Stimulated activated naive CD8-positive, alpha-beta T cell treated with anti-CD3 and anti-CD28 coated beads, Interleukin-15, Interleukin-2, amounts not matched to agents 100 ng/mL and 50 ng/mL, for 24 hours (primary cell): ENCODE measurements at regions not wholly inside any gene's neighbourhood (a gene's known extent, or its start where the extent isn't known, plus 50 kb on each side); places are given as distances from the start of the nearest gene placed in this dataset.
"Not testable (repeated sequence)": the region's sequence is repeated elsewhere in the genome, so short reads cannot be mapped to it uniquely, and the experiment has no call there.

ENCODE experiments used
- H3K27ac Mint-ChIP-seq: one replicate; pipeline ENCODE4 v1.8.0; 2021; ENCODE audit warnings: mild to moderate bottlenecking, mixed read lengths
- H3K27me3 Mint-ChIP-seq: one replicate; pipeline ENCODE4 v1.8.0; 2021; ENCODE audit warnings: mixed read lengths
- H3K36me3 Mint-ChIP-seq: one replicate; pipeline ENCODE4 v1.8.0; 2021; ENCODE audit warnings: low read depth, mixed read lengths
- H3K4me1 Mint-ChIP-seq: one replicate; pipeline ENCODE4 v1.8.0; 2021; ENCODE audit warnings: low read depth, mixed read lengths
- H3K4me3 Mint-ChIP-seq: one replicate; pipeline ENCODE4 v1.8.0; 2021; ENCODE audit warnings: mild to moderate bottlenecking, mixed read lengths
- H3K9me3 Mint-ChIP-seq: one replicate; pipeline ENCODE4 v1.8.0; 2021; ENCODE audit warnings: mixed read lengths

GRCh38 chr18:55664758-55665400, 76.9 kb upstream of the TCF4 start:
- H3K9me3 Mint-ChIP-seq, H3K27me3 Mint-ChIP-seq, H3K27ac Mint-ChIP-seq, H3K4me3 Mint-ChIP-seq, H3K4me1 Mint-ChIP-seq, H3K36me3 Mint-ChIP-seq: not testable (repeated sequence)

GRCh38 chr18:55663891-55664290, 75.9 kb upstream of the TCF4 start:
- H3K27ac Mint-ChIP-seq, result no peak overlapping the region
- H3K4me1 Mint-ChIP-seq, result no peaks in the 10 kb centered on the region
- no peak overlapping the region for H3K4me3 Mint-ChIP-seq
- H3K36me3 Mint-ChIP-seq, result no peaks in the 10 kb centered on the region
- no peaks in the 10 kb centered on the region for H3K27me3 Mint-ChIP-seq
- H3K9me3 Mint-ChIP-seq, result peaks cover 4% of the 10 kb centered on the region

GRCh38 chr18:55658598-55658997, 70.6 kb upstream of the TCF4 start:
- Mint-ChIP-seq H3K36me3 (no peaks in the 10 kb centered on the region), H3K4me3 (no peak overlapping the region), H3K27me3 (no peaks in the 10 kb centered on the region), H3K27ac (no peak overlapping the region), H3K4me1 (no peaks in the 10 kb centered on the region), H3K9me3 (peaks cover 7% of the 10 kb centered on the region)

- H3K27ac Mint-ChIP-seq, result no peak overlapping the region
- H3K36me3 Mint-ChIP-seq, result no peaks in the 10 kb centered on the region
- H3K4me3 Mint-ChIP-seq, result no peak overlapping the region
- H3K27me3 Mint-ChIP-seq, result no peaks in the 10 kb centered on the region
- H3K4me1 Mint-ChIP-seq, result no peaks in the 10 kb centered on the region
- H3K9me3 Mint-ChIP-seq, result peaks cover 7% of the 10 kb centered on the region
Measured at GRCh38 chr18:55657572-55658331, 69.8 kb upstream of the TCF4 start.

- Mint-ChIP-seq H3K4me3 (no peak overlapping the region), H3K36me3 (no peaks in the 10 kb centered on the region), H3K4me1 (no peaks in the 10 kb centered on the region), H3K27ac (no peak overlapping the region), H3K27me3 (no peaks in the 10 kb centered on the region), H3K9me3 (peaks cover 7% of the 10 kb centered on the region)
Measured at GRCh38 chr18:55654986-55655385, 67.0 kb upstream of the TCF4 start.

GRCh38 chr18:55651236-55651635, 63.2 kb upstream of the TCF4 start:
- Mint-ChIP-seq H3K4me3 (no peak overlapping the region), H3K4me1 (no peaks in the 10 kb centered on the region), H3K36me3 (no peaks in the 10 kb centered on the region), H3K9me3 (peaks cover 3% of the 10 kb centered on the region), H3K27ac (no peak overlapping the region), H3K27me3 (no peaks in the 10 kb centered on the region)

GRCh38 chr18:55650363-55650870, 62.4 kb upstream of the TCF4 start:
- H3K27me3 Mint-ChIP-seq, result no peaks in the 10 kb centered on the region
- no peaks in the 10 kb centered on the region for H3K4me1 Mint-ChIP-seq
- H3K9me3 Mint-ChIP-seq, result peaks cover 3% of the 10 kb centered on the region
- no peaks in the 10 kb centered on the region for H3K36me3 Mint-ChIP-seq
- no peak overlapping the region for H3K27ac Mint-ChIP-seq
- no peak overlapping the region for H3K4me3 Mint-ChIP-seq

- H3K36me3 Mint-ChIP-seq, result no peaks in the 10 kb centered on the region
- no peaks in the 10 kb centered on the region for H3K27me3 Mint-ChIP-seq
- H3K4me1 Mint-ChIP-seq, result no peaks in the 10 kb centered on the region
- no peak overlapping the region for H3K27ac Mint-ChIP-seq
- no peak overlapping the region for H3K4me3 Mint-ChIP-seq
- no peaks in the 10 kb centered on the region for H3K9me3 Mint-ChIP-seq
Measured at GRCh38 chr18:55647331-55647730, 59.3 kb upstream of the TCF4 start.

GRCh38 chr18:55642191-55642590, 54.2 kb upstream of the TCF4 start:
- Mint-ChIP-seq H3K9me3 (peaks cover 6% of the 10 kb centered on the region), H3K27ac (no peak overlapping the region), H3K4me1 (no peaks in the 10 kb centered on the region), H3K36me3 (no peaks in the 10 kb centered on the region), H3K4me3 (no peak overlapping the region), H3K27me3 (no peaks in the 10 kb centered on the region)

GRCh38 chr18:55641486-55641885, 53.5 kb upstream of the TCF4 start:
- Mint-ChIP-seq H3K27me3 (no peaks in the 10 kb centered on the region), H3K36me3 (no peaks in the 10 kb centered on the region), H3K27ac (no peak overlapping the region)

More at GRCh38 chr18:55641486-55641885, 53.5 kb upstream of the TCF4 start:
- Mint-ChIP-seq H3K4me1 (no peaks in the 10 kb centered on the region), H3K4me3 (no peak overlapping the region), H3K9me3 (peaks cover 6% of the 10 kb centered on the region)
